Mesothelial cell of epicardium (in vitro differentiated cells): ENCODE measurements at regions not wholly inside any gene's neighbourhood (a gene's known extent, or its start where the extent isn't known, plus 50 kb on each side); places are given as distances from the start of the nearest gene placed in this dataset.
"Not testable (repeated sequence)": the region's sequence is repeated elsewhere in the genome, so short reads cannot be mapped to it uniquely, and the experiment has no call there.

Source experiments
- DNase-seq, 2 experiments: peaks; one replicate each; pipeline ENCODE4 v3.0.0; 2021; ENCODE audit warnings: low spot score in 2 of 2; ENCODE audit not compliant: unreplicated experiment in 2 of 2
- H3K27ac Mint-ChIP-seq: 2 replicates; pipeline ENCODE4 v1.8.0; 2021; ENCODE audit warnings: mixed read lengths
- H3K27me3 Mint-ChIP-seq: 2 replicates; pipeline ENCODE4 v1.8.0; 2021; ENCODE audit warnings: low read depth, mixed read lengths
- H3K36me3 Mint-ChIP-seq: 2 replicates; pipeline ENCODE4 v1.8.0; 2021; ENCODE audit warnings: mixed read lengths
- H3K4me1 Mint-ChIP-seq: 2 replicates; pipeline ENCODE4 v1.8.0; 2021; ENCODE audit warnings: mixed read lengths
- H3K4me3 Mint-ChIP-seq: 2 replicates; pipeline ENCODE4 v1.8.0; 2021; ENCODE audit warnings: mild to moderate bottlenecking, moderate library complexity, mixed read lengths
- H3K9me3 Mint-ChIP-seq: 2 replicates; pipeline ENCODE4 v1.8.0; 2021; ENCODE audit warnings: mixed read lengths
- TF ChIP-seq, protein P1 (sequence below): fragments of 200-600 bp; sonication (generic); IDR thresholded peaks from one replicate; pipeline ENCODE4 v1.5.0; 2021; ENCODE audit warnings: antibody characterized with exemption; ENCODE audit not compliant: unreplicated experiment

- no peaks in the 10 kb centered on the region for H3K27me3 Mint-ChIP-seq
- TF ChIP-seq, protein P1, sequence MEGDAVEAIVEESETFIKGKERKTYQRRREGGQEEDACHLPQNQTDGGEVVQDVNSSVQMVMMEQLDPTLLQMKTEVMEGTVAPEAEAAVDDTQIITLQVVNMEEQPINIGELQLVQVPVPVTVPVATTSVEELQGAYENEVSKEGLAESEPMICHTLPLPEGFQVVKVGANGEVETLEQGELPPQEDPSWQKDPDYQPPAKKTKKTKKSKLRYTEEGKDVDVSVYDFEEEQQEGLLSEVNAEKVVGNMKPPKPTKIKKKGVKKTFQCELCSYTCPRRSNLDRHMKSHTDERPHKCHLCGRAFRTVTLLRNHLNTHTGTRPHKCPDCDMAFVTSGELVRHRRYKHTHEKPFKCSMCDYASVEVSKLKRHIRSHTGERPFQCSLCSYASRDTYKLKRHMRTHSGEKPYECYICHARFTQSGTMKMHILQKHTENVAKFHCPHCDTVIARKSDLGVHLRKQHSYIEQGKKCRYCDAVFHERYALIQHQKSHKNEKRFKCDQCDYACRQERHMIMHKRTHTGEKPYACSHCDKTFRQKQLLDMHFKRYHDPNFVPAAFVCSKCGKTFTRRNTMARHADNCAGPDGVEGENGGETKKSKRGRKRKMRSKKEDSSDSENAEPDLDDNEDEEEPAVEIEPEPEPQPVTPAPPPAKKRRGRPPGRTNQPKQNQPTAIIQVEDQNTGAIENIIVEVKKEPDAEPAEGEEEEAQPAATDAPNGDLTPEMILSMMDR, result no peak
- H3K4me3 Mint-ChIP-seq, result no peak overlapping the region
- peaks cover 7% of the 10 kb centered on the region for H3K9me3 Mint-ChIP-seq
- no peaks in the 10 kb centered on the region for H3K36me3 Mint-ChIP-seq
- H3K27ac Mint-ChIP-seq, result no peak overlapping the region
- peaks cover 4% of the 10 kb centered on the region for H3K4me1 Mint-ChIP-seq
- no peak for DNase-seq
These were observed 368.4 kb upstream of the MTNR1B start for GRCh38 chr11:92601048-92601447.

DNA sequence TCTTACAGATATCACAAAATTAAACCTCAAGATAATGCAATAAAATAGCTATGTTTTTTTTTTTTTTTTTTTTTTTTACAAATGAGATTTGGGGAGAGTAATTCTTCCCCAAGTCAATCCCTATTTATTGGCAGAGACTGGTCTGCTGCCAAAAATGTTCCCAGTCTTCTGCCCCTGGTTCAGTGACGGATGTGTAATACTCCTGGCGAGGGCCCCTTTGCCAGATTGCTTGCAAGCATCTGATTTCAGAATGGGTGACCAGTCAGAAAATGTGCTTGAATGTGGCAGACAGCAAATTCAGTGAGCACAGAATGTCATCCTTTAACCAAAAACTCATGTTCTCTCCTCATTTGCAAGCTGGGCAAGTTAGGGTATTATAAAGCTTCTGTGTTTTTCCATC lies 363.8 kb upstream of the MTNR1B start:
- no peaks in the 10 kb centered on the region for H3K36me3 Mint-ChIP-seq
- TF ChIP-seq, protein P1, result no peak
- H3K4me1 Mint-ChIP-seq, result no peaks in the 10 kb centered on the region
- DNase-seq, result no peak
- H3K4me3 Mint-ChIP-seq, result no peak overlapping the region
- no peaks in the 10 kb centered on the region for H3K27me3 Mint-ChIP-seq
- H3K9me3 Mint-ChIP-seq, result no peaks in the 10 kb centered on the region
- no peak overlapping the region for H3K27ac Mint-ChIP-seq

- TF ChIP-seq, protein P1, result no peak
- Mint-ChIP-seq H3K27me3 (no peaks in the 10 kb centered on the region), H3K36me3 (no peaks in the 10 kb centered on the region)
These were observed 361.3 kb upstream of the MTNR1B start for GRCh38 chr11:92607969-92608722.

GRCh38 chr11:92611157-92611556 lies 358.3 kb upstream of the MTNR1B start:
- TF ChIP-seq, protein P1, result no peak
- Mint-ChIP-seq H3K4me3 (no peak overlapping the region), H3K27ac (no peak overlapping the region), H3K9me3 (no peaks in the 10 kb centered on the region), H3K27me3 (no peaks in the 10 kb centered on the region), H3K36me3 (no peaks in the 10 kb centered on the region), H3K4me1 (no peaks in the 10 kb centered on the region)
- DNase-seq, result no peak

More at GRCh38 chr11:92607969-92608722, 361.3 kb upstream of the MTNR1B start:
- Mint-ChIP-seq H3K9me3 (no peaks in the 10 kb centered on the region), H3K27ac (no peak overlapping the region), H3K4me1 (no peaks in the 10 kb centered on the region), H3K4me3 (no peak overlapping the region)
- no peak for DNase-seq

- not testable (repeated sequence) for H3K27ac Mint-ChIP-seq, DNase-seq, H3K4me1 Mint-ChIP-seq, H3K36me3 Mint-ChIP-seq, H3K4me3 Mint-ChIP-seq, H3K27me3 Mint-ChIP-seq
- H3K9me3 Mint-ChIP-seq, result peaks cover 13% of the 10 kb centered on the region
These were observed 351.4 kb upstream of the MTNR1B start for GRCh38 chr11:92618020-92618419.

- Mint-ChIP-seq H3K27me3 (peaks cover 3% of the 10 kb centered on the region), H3K9me3 (peaks cover 5% of the 10 kb centered on the region), H3K4me1 (peaks cover 30% of the 10 kb centered on the region), H3K27ac (no peak overlapping the region), H3K4me3 (no peak overlapping the region), H3K36me3 (no peaks in the 10 kb centered on the region)
- TF ChIP-seq, protein P1, result no peak
- no peak for DNase-seq
These were observed 346.4 kb upstream of the MTNR1B start for GRCh38 chr11:92623055-92623454.
